Neural crest cell (in vitro differentiated cells): ENCODE measurements at regions not wholly inside any gene's neighbourhood (a gene's known extent, or its start where the extent isn't known, plus 50 kb on each side); places are given as distances from the start of the nearest gene placed in this dataset.

Experiments used
- DNase-seq: peaks from one replicate; pipeline ENCODE4 v3.0.0; 2021; ENCODE audit warnings: low read depth, mixed read lengths, low spot score
- H3K27ac Mint-ChIP-seq: one replicate; pipeline ENCODE4 v1.8.0; 2021; ENCODE audit warnings: mild to moderate bottlenecking, mixed read lengths; ENCODE audit not compliant: unreplicated experiment
- H3K27me3 Mint-ChIP-seq: 2 replicates; pipeline ENCODE4 v1.8.0; 2021; ENCODE audit warnings: low read depth, mild to moderate bottlenecking, mixed read lengths
- H3K36me3 Mint-ChIP-seq: 2 replicates; pipeline ENCODE4 v1.8.0; 2021; ENCODE audit warnings: low read depth, mild to moderate bottlenecking, mixed read lengths
- H3K4me1 Mint-ChIP-seq: 2 replicates; pipeline ENCODE4 v1.8.0; 2021; ENCODE audit warnings: mixed read lengths
- H3K4me3 Mint-ChIP-seq: one replicate; pipeline ENCODE4 v1.8.0; 2021; ENCODE audit warnings: mild to moderate bottlenecking, mixed read lengths
- H3K9me3 Mint-ChIP-seq: 2 replicates; pipeline ENCODE4 v1.8.0; 2021; ENCODE audit warnings: mixed read lengths
- CTCF ChIP-seq: fragments of 200-600 bp; sonication (generic); conservative IDR thresholded peaks from 2 replicates; pipeline ENCODE4 v1.5.0; 2021; ENCODE audit warnings: antibody characterized with exemption, mild to moderate bottlenecking

- Mint-ChIP-seq H3K9me3 (peaks cover 2% of the 10 kb centered on the region), H3K27ac (no peak overlapping the region), H3K27me3 (no peaks in the 10 kb centered on the region), H3K4me1 (no peaks in the 10 kb centered on the region), H3K36me3 (no peaks in the 10 kb centered on the region), H3K4me3 (no peak overlapping the region)
- TF ChIP-seq CTCF: no peak
- DNase-seq: no peak
Observed at GRCh38 chrX:145464650-145465049, 217.3 kb downstream of the SPANXN1 start.

GRCh38 chrX:145475725-145476124, 228.4 kb downstream of the SPANXN1 start:
- no peak for DNase-seq
- H3K27me3 Mint-ChIP-seq: no peaks in the 10 kb centered on the region
- no peaks in the 10 kb centered on the region for H3K4me1 Mint-ChIP-seq
- peaks cover 6% of the 10 kb centered on the region for H3K9me3 Mint-ChIP-seq
- no peaks in the 10 kb centered on the region for H3K36me3 Mint-ChIP-seq
- no peak overlapping the region for H3K4me3 Mint-ChIP-seq
- no peak overlapping the region for H3K27ac Mint-ChIP-seq
- TF ChIP-seq CTCF: no peak

- Mint-ChIP-seq H3K27me3 (no peaks in the 10 kb centered on the region), H3K36me3 (peaks cover 2% of the 10 kb centered on the region), H3K27ac (no peak overlapping the region), H3K4me3 (no peak overlapping the region), H3K9me3 (peaks cover 14% of the 10 kb centered on the region), H3K4me1 (no peaks in the 10 kb centered on the region)
- DNase-seq: no peak
- no peak for TF ChIP-seq CTCF
Observed at GRCh38 chrX:145484740-145485139, 237.4 kb downstream of the SPANXN1 start.

GRCh38 chrX:145502670-145503069, 255.4 kb downstream of the SPANXN1 start:
- Mint-ChIP-seq H3K36me3 (no peaks in the 10 kb centered on the region), H3K4me1 (peaks cover 4% of the 10 kb centered on the region), H3K27me3 (no peaks in the 10 kb centered on the region), H3K4me3 (no peak overlapping the region), H3K27ac (no peak overlapping the region), H3K9me3 (peaks cover 11% of the 10 kb centered on the region)
- no peak for TF ChIP-seq CTCF
- DNase-seq: no peak

GRCh38 chrX:145506214-145506613, 258.9 kb downstream of the SPANXN1 start:
- Mint-ChIP-seq H3K27me3 (no peaks in the 10 kb centered on the region), H3K4me3 (no peak overlapping the region), H3K9me3 (peaks cover 7% of the 10 kb centered on the region), H3K27ac (no peak overlapping the region), H3K4me1 (peaks cover 4% of the 10 kb centered on the region), H3K36me3 (peaks cover under 1% of the 10 kb centered on the region)
- TF ChIP-seq CTCF: no peak
- no peak for DNase-seq

- H3K36me3 Mint-ChIP-seq: no peaks in the 10 kb centered on the region
- no peak for TF ChIP-seq CTCF
- no peaks in the 10 kb centered on the region for H3K27me3 Mint-ChIP-seq
- H3K9me3 Mint-ChIP-seq: peaks cover 13% of the 10 kb centered on the region
- no peak overlapping the region for H3K27ac Mint-ChIP-seq
- no peaks in the 10 kb centered on the region for H3K4me1 Mint-ChIP-seq
- no peak for DNase-seq
- H3K4me3 Mint-ChIP-seq: no peak overlapping the region
Observed at GRCh38 chrX:145524931-145525330, 277.6 kb downstream of the SPANXN1 start.
